Transverse colon (tissue), 4 donors: ENCODE measurements at regions not wholly inside any gene's neighbourhood (a gene's known extent, or its start where the extent isn't known, plus 50 kb on each side); places are given as distances from the start of the nearest gene placed in this dataset.

Experiments used
- POLR2AphosphoS5 ChIP-seq, 3 donors: sonication (generic); formaldehyde crosslinking; IDR thresholded peaks; one replicate each; pipeline ENCODE4 v1.6.1; 2016; ENCODE audit warnings: antibody characterized with exemption in 3 of 3
- TF ChIP-seq, protein P1 (sequence below), 5 experiments: fragments of 200-600 bp in 3 of 5; fragments of 450-650 bp in 2 of 5; sonication (generic) in 3 of 5; IDR thresholded peaks; 1 replicate in 2 of 5; 2 replicates in 3 of 5; pipeline ENCODE4 v1.5.1; 2016 to 2017; ENCODE audit warnings: antibody characterized with exemption in 5 of 5, inconsistent platforms in 3 of 5, mild to moderate bottlenecking in 2 of 5, moderate library complexity in 1 of 5

DNA sequence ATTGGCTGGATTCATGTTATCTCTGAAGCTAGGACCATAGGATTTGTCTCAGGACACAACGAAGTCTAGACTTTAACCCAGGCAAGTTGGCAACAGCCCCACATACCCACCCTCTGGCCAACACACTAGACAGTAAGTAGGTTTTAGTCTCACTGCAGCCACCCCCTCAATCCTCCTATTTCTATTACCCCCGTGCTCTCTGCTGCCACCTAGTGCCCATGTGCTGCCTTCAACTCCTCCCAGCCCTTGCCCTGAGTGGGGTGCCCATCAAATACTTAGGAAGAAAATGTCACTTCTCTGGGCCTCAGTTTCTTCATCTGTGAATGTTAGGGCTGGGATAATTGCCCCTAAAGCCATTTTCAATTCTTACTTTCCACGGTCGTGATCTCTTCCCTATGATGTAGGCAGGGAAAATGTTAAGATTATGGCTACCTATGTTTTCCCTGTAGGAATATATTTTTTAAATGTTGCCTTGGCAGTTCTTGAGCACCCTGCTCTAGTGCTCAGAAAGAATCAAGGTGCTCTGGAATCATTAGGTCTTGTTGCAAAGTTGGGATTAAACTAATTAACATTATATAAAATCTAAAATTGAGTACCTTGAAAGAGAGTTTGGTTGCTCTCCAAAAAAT, 213.0 kb downstream of the LMX1A start:
- TF ChIP-seq, protein P1, sequence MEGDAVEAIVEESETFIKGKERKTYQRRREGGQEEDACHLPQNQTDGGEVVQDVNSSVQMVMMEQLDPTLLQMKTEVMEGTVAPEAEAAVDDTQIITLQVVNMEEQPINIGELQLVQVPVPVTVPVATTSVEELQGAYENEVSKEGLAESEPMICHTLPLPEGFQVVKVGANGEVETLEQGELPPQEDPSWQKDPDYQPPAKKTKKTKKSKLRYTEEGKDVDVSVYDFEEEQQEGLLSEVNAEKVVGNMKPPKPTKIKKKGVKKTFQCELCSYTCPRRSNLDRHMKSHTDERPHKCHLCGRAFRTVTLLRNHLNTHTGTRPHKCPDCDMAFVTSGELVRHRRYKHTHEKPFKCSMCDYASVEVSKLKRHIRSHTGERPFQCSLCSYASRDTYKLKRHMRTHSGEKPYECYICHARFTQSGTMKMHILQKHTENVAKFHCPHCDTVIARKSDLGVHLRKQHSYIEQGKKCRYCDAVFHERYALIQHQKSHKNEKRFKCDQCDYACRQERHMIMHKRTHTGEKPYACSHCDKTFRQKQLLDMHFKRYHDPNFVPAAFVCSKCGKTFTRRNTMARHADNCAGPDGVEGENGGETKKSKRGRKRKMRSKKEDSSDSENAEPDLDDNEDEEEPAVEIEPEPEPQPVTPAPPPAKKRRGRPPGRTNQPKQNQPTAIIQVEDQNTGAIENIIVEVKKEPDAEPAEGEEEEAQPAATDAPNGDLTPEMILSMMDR (IDR thresholded peaks at IDR 0.05): peak; percentile 27 to 65 (median 49)
- TF ChIP-seq POLR2AphosphoS5 (IDR thresholded peaks at IDR 0.05): no peak
